GM18499 (cell line): ENCODE measurements at regions not wholly inside any gene's neighbourhood (a gene's known extent, or its start where the extent isn't known, plus 50 kb on each side); places are given as distances from the start of the nearest gene placed in this dataset.
"Not testable (repeated sequence)": the region's sequence is repeated elsewhere in the genome, so short reads cannot be mapped to it uniquely, and the experiment has no call there.

Source experiments
- ATAC-seq: cut with Tn5 transposase; IDR thresholded peaks from one replicate; pipeline ENCODE4 v1.9.1; 2021; ENCODE audit warnings: moderate number of reproducible peaks; ENCODE audit not compliant: insufficient read depth, unreplicated experiment

- ATAC-seq, result no peak
These were observed 714.7 kb upstream of the PCDH20 start for GRCh38 chr13:62130062-62130970.

DNA sequence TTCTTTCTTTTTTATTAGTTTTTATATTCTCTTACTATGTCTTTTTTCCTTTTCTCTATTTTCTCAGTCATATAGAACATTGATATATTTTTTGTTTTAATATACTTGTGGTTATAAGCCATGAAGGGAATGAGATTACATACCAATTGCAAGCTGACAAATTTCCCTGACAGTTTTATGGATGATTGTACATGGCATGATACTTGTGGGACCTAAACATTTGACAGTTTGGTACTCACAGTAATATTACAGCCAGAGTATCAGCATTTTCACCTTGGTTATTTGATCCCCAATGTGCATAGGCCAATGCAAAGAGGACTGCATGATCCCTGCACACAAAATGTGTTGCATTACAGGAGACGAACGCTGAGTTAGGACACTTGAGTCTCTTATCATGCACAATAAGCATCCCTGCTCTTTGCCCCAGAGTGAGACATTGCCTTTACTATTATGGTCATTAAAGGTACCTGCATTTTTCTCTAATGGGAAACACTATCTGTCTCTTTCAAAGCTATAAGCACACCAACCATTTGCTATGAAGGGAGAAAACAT lies 713.4 kb upstream of the PCDH20 start:
- ATAC-seq, result no peak

DNA sequence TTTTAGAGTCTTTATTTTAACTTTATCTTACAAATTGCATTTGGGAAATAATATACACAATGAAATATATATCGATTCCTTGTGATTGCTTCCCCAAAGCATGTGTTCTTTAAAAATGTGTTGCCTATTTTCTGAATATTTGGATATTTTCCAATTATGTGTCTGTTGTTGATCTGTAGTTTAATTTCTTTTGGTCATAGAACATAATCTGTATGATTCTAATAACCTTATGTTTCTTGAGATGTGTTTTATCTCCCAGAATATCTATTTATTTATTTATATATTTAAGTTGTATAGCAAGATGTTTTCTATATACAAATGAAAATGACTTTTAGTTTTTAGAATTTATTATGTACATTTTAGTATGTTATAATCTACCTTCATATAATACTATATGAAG lies 710.8 kb upstream of the PCDH20 start:
- ATAC-seq, result no peak

DNA sequence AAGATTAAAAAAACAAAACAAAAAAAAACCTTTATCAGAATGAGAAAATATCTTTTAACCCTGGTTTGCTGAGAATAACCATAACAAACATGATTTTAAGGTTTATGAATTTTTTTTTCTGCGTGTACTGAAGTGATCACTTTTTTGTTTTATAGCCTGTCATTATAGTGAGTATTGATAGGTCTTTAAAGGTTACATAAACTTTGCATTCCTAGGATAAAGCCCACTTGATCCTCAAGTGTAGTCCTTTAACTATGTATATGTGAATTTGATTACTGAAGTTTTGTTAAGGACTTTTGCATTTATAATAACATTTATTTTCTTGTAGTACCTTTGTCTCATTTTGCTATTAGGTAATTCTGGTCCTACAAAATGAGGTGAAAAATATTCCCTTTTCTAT lies 709.8 kb upstream of the PCDH20 start:
- no peak for ATAC-seq

DNA sequence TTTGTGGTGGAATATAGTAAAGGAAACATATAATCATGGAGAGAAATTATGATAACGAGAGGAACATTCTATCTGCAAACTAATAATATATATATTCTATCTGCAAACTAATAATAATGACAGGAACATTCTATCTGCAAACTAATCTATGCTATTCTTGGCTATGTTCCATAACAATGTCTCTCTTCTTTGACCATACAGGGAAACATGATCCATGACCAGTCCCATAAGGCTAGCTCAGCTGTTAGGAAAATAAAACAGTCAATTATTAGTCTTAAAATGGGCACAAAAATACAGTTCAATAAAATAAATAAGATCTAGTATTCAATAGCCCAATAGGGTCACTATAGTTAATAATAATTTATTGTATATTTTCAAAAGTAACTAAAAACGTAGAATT lies 707.8 kb upstream of the PCDH20 start:
- ATAC-seq, result no peak

DNA sequence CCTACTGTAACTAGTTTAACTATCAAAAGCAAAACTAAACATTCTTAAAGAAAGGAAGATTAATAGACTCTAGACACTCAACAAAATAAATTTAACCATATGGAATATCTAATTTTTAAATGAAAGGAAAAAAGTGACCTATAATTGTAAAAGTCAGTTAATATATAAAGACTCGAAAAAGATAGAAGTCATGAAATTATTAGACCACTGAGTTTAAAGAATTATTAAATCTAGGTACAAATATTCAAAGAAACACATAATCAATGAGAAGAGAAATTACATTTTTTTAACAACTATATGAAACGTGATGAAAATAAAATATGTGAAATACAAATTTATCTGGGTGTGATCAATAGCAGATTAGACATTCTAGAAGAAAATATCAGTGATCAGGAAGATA lies 706.8 kb upstream of the PCDH20 start:
- ATAC-seq, result no peak

DNA sequence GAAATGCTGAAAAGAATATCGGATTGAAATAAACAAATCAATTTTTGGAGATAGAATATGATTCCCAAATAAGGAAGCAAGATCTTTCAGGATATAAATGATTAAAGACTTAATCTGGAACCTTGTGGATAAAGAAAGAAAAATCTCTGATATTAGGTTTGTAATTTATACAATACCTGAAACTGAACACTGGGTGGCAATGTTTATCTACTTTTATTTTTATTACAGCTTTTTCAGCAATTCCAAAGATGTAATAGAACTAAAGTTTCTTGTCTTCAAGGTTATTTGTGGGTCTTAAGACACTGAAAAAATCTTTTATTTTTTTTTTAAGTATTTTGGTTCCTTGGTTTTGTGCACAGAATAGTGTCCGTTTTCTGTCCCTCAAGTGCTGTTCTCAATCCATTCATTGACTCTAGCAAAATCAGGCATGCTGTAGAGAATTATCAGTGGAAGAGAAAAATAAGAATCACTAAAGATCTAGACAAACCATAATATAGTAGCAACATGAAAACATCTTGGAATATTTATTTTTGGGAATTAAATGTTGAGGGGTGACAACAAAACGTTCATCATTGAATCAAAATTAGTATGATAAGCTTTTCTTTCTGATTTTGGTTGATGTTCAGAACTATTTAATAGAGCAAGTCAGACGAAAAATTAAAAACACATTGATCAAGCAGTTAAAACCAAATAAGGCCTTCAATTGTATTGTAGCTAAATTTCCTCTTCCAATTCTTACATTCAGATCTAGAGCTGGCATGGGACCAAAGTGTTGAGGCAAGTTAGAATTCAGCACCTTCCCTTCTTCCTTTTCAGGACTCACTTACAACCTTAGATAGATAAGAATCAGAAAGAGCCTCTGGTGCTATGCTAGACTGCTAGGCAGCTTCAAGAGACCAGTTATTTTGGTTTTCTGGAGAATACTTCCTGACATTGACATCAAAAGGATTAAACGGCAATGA lies 704.4 kb upstream of the PCDH20 start:
- no peak for ATAC-seq

GRCh38 chr13:62115831-62116230 lies 700.2 kb upstream of the PCDH20 start:
- ATAC-seq, result no peak

DNA sequence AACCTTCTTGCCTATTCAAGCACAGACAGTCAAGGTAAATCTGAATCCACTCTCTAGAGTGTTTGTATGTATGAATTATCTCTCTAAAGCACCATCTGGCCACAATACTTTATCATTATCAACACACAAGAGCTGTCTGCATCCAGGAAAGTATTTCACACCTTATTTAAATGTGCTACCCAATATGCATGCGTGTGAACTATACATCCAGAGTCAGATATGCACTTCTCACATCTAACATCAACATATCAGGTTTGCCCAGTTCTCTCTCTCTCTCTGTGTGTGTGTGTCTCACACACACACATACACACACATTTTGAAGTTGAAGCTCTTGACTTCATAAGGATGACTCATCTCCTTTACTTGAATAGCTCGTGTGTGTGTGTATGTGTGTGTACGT lies 697.5 kb upstream of the PCDH20 start:
- ATAC-seq, result no peak

DNA sequence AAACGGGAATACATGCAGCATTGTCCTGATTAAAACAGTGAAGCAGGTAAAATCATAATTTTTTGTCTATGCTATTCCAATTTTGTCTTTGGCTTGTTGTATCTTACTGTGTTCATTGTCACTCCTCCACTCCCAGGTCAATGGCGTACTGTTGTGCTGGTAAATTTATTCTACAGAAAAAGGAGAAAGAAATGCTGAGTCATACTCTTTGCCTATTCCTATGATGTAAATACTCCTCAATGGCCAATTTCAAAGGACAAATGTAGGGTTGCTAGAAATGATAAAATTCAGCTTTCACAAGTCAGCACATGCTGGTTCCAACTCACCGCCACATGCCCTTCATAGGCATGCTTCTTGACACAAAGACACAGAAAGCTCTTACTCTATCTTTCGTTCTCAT lies 694.4 kb upstream of the PCDH20 start:
- no peak for ATAC-seq

DNA sequence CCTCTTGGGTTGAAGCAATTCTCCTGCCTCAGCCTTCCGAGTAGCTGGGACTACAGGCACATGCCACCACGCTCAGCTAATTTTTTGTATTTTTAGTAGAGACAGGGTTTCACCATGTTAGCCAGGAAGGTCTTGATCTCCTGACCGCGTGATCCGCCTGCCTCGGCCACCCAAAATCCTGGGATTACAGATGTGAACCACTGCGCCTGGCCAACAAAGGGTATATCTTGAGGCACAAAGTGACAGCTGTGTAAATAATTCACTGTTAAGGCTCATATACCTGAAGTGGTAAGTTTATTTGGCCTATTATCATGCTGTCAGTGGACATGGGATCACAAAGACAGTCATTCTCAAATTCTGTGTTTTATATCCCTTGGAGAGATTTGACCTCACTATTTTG lies 688.5 kb upstream of the PCDH20 start:
- ATAC-seq, result not testable (repeated sequence)

- no peak for ATAC-seq
These were observed 681.0 kb upstream of the PCDH20 start for GRCh38 chr13:62096652-62097051.

DNA sequence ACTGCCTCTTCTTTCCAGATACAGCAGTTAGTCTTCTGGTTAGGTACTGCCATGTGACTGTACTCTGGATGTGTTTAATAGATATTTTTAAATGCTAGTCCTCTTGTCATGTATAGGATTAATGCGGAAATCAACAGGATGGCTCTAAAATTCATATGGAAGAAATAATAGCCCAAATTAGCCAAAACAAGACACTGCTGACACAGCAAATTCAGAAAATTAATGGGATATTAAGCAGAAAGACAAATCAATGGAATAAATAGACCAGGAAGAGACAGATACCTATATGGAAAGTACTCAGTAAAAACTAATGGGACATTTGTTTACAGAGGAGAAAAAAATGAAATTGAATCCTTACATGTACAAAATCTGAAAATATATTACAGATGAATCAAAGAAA lies 679.3 kb upstream of the PCDH20 start:
- ATAC-seq, result no peak

DNA sequence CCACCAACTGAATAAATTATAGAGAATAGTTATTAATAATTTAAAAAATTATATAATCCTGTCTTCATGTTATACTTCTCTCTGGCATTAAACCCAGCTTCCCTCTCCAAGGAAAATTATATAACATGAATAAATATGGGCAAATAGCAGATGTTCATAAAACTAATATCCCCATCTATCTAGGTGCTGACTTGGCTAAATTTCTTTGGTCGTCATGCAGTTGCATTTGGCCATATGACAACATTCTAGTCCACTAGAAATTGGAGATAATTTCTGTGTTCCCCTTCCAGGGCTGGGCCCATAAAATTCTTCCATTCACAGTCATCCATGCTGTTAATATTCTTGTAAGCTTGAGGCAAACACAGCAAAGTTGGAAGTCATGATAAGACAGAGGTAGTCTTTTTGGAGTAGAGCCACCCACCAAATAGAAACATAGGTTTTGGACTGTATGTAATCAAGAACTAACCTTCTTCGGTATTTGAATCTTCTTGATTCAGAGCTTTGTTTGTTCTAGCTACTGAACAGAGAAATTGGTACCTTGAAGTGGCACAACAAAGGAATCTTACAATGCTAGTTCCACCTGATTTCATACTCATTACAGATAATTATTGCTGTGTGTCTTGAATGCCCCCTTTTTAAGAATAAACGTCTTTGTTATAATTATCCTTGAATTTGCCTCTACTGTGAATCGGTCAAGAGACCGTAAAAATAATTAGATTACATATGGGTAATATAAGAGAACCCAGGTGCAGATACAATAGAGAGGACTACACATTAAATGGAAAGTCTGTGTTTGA lies 678.5 kb upstream of the PCDH20 start:
- no peak for ATAC-seq

DNA sequence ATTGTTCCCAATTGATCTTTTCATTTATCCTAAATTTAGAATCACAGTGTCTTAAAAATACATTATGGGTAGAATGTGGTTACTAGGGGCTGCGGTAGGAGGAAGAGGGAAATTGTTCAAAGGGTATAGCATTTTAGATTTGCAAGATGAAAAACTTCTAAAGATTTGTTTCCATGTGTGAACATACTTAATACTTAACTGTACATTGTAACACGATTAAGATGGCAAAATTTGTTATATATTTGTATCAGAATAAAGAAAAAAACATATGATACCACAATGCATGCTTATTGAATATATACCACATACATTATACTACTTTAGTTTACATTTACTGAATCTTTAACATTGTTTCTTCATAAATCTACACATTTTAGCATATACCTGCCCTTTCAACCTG lies 677.3 kb upstream of the PCDH20 start:
- ATAC-seq, result no peak

DNA sequence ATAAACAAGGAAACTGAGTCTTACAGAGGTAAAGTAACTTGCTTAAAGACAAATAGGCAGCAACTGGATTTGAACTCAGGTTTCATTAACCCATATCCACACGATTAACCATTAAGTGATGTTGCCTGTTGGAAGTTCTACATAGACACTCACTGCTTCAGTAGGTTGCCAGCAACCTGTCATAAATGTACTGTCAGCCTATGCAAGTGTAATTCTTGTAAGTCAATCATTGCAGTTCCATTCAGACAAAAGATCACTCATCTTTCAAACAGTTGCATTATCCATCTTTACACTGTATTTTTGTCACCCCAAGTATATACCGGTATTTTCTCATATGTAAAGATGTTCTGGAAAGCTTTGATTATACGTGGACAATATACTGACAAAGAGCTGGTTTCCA lies 676.9 kb upstream of the PCDH20 start:
- ATAC-seq, result no peak

GRCh38 chr13:62088165-62088564 lies 672.5 kb upstream of the PCDH20 start:
- ATAC-seq, result no peak

DNA sequence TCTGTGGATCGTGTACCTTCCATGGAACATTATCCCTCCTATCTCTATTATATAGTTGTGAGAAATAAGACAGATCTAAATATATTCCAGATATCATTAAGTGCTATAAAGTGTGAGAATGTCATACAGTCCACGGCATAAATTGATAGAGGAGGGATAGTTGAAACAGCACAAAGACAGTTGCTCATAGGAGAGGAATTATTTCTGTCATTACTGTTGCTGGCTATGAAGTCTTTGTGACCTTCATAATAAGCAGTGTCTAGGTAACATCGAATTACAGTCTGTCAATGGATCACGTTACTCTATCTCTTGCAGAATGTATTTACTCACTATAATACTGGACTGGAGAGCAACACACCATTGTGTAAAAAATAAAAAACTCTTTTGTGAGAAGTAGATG lies 671.5 kb upstream of the PCDH20 start:
- no peak for ATAC-seq

DNA sequence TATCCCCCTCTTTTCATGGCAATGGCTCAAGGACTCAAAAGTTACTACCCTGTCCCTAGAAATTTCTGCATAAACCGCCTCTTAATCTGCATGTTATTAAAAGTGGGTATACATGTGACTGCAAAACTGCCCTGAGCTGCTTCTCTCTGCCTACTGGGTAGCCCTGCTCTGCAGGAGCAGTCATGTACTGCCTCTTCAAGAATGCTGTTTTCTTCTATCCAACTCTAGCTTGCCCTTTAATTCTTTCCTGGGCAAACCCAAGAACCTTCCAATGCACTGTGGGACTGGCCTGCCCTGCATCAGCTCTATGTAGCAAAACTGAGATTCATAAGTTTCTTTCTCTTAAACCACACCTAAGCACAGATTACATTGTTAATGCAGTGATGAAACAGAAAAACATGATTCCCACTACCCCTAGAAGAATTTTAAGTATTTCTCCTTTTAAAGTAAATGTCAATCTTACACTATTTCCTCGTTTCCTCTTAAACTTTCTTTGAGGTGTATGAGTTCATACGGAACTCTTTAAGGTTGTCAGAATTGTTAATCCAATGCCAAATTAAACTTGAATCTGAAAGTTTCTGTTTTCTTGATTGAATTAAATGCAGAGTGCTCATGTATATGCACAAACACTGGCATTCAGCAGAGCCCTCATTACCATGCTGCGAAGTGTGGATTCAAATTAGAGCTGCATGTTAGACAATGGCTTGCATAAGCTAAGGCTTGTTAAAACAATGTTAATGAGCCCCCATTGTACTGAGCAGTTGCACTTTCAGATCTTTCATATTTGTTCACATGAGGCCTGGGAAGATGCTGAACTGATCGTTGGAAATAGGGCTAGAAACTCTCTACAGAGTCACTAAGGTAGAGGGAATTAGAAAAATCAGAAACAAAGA lies 669.9 kb upstream of the PCDH20 start:
- no peak for ATAC-seq
